ENCODE measurements at regions not wholly inside any gene's neighbourhood (a gene's known extent, or its start where the extent isn't known, plus 50 kb on each side); places are given as distances from the start of the nearest gene placed in this dataset.

GRCh38 chr18:46338205-46338604, 234.0 kb downstream of the HAUS1 start:
- ATAC-seq, result no peak
- TF ChIP-seq BACH2 (CRISPR knock-in tag; IDR thresholded peaks at IDR 0.05; ENCODE audit: borderline replicate concordance) (no peak), ZFP30 (CRISPR knock-in tag; IDR thresholded peaks at IDR 0.05) (no peak)

GRCh38 chr18:46338766-46339165, 234.6 kb downstream of the HAUS1 start:
- TF ChIP-seq ZNF70 (CRISPR knock-in tag; IDR thresholded peaks at IDR 0.05), result no peak
- no peak for TF ChIP-seq RARB (CRISPR knock-in tag; IDR thresholded peaks at IDR 0.05)
- no peak for TF ChIP-seq GLIS3 (CRISPR knock-in tag; IDR thresholded peaks at IDR 0.05)
- TF ChIP-seq POU6F1 (CRISPR knock-in tag; IDR thresholded peaks at IDR 0.05; ENCODE audit: borderline replicate concordance, low read depth), result no peak
- TF ChIP-seq CSRNP3 (CRISPR knock-in tag; IDR thresholded peaks at IDR 0.05), result no peak
- no peak for TF ChIP-seq ZNF565 (CRISPR knock-in tag; conservative IDR thresholded peaks at IDR 0.05; ENCODE audit: low read depth)
- no peak for ATAC-seq

- TF ChIP-seq RARB (CRISPR knock-in tag; IDR thresholded peaks at IDR 0.05), result no peak
- no peak for TF ChIP-seq ZNF70 (CRISPR knock-in tag; IDR thresholded peaks at IDR 0.05)
- no peak for TF ChIP-seq PPARA (CRISPR knock-in tag; IDR thresholded peaks at IDR 0.05; ENCODE audit: borderline replicate concordance)
- no peak for TF ChIP-seq ZC3H10 (CRISPR knock-in tag; IDR thresholded peaks at IDR 0.05)
- TF ChIP-seq SNAI2 (CRISPR knock-in tag; IDR thresholded peaks at IDR 0.05), result no peak
- no peak for TF ChIP-seq OSR1 (CRISPR knock-in tag; IDR thresholded peaks at IDR 0.05)
- no peak for TF ChIP-seq ZFP3 (CRISPR knock-in tag; IDR thresholded peaks at IDR 0.05)
- TF ChIP-seq CREB5 (CRISPR knock-in tag; IDR thresholded peaks at IDR 0.05; ENCODE audit: low read depth), result no peak
These were observed 236.5 kb downstream of the HAUS1 start for GRCh38 chr18:46340716-46341115.

GRCh38 chr18:46341986-46342525, 237.9 kb downstream of the HAUS1 start:
- ATAC-seq, result no peak
- no peak for TF ChIP-seq GLIS3 (CRISPR knock-in tag; IDR thresholded peaks at IDR 0.05)
- TF ChIP-seq TCF4 (CRISPR knock-in tag; IDR thresholded peaks at IDR 0.05; ENCODE audit: borderline replicate concordance), result no peak
- no peak for TF ChIP-seq ZC3H10 (CRISPR knock-in tag; IDR thresholded peaks at IDR 0.05)

More at GRCh38 chr18:46340716-46341115, 236.5 kb downstream of the HAUS1 start:
- ATAC-seq, result no peak

GRCh38 chr18:46343456-46343855, 239.3 kb downstream of the HAUS1 start:
- no peak for ATAC-seq
- TF ChIP-seq CREB5 (CRISPR knock-in tag; IDR thresholded peaks at IDR 0.05; ENCODE audit: low read depth) (no peak), TOX (CRISPR knock-in tag; IDR thresholded peaks at IDR 0.05; ENCODE audit: borderline replicate concordance) (no peak), ISL1 (CRISPR knock-in tag; IDR thresholded peaks at IDR 0.05) (no peak), GLIS3 (CRISPR knock-in tag; IDR thresholded peaks at IDR 0.05) (no peak), TCF4 (CRISPR knock-in tag; IDR thresholded peaks at IDR 0.05; ENCODE audit: borderline replicate concordance) (no peak), ZNF565 (CRISPR knock-in tag; conservative IDR thresholded peaks at IDR 0.05; ENCODE audit: low read depth) (no peak), ZFP30 (CRISPR knock-in tag; IDR thresholded peaks at IDR 0.05) (no peak), PATZ1 (CRISPR knock-in tag; IDR thresholded peaks at IDR 0.05; ENCODE audit: borderline replicate concordance) (no peak), RARB (CRISPR knock-in tag; IDR thresholded peaks at IDR 0.05) (no peak), ZFP3 (CRISPR knock-in tag; IDR thresholded peaks at IDR 0.05) (no peak), SNAI2 (CRISPR knock-in tag; IDR thresholded peaks at IDR 0.05) (no peak), CSDC2 (CRISPR knock-in tag; IDR thresholded peaks at IDR 0.05) (no peak), ZC3H10 (CRISPR knock-in tag; IDR thresholded peaks at IDR 0.05) (no peak), TSHZ2 (CRISPR knock-in tag; IDR thresholded peaks at IDR 0.05) (no peak), PPARA (CRISPR knock-in tag; IDR thresholded peaks at IDR 0.05; ENCODE audit: borderline replicate concordance) (no peak), ZNF8 (CRISPR knock-in tag; IDR thresholded peaks at IDR 0.05) (no peak), CSRNP3 (CRISPR knock-in tag; IDR thresholded peaks at IDR 0.05) (no peak)

Measured in SK-N-SH treated with all-trans-retinoic acid at 6 μM for 48 hours (cell line).